Stimulated activated CD4-positive, alpha-beta T cell treated with anti-CD3 and anti-CD28 coated beads, Interleukin-4, amount 100 ng/mL, for 4 hours (primary cell): ENCODE measurements at regions not wholly inside any gene's neighbourhood (a gene's known extent, or its start where the extent isn't known, plus 50 kb on each side); places are given as distances from the start of the nearest gene placed in this dataset.
"Not testable (repeated sequence)": the region's sequence is repeated elsewhere in the genome, so short reads cannot be mapped to it uniquely, and the experiment has no call there.

ENCODE experiments used
- DNase-seq, 2 experiments: peaks; one replicate each; pipeline ENCODE4 v3.0.0-alpha.2; 2020

DNA sequence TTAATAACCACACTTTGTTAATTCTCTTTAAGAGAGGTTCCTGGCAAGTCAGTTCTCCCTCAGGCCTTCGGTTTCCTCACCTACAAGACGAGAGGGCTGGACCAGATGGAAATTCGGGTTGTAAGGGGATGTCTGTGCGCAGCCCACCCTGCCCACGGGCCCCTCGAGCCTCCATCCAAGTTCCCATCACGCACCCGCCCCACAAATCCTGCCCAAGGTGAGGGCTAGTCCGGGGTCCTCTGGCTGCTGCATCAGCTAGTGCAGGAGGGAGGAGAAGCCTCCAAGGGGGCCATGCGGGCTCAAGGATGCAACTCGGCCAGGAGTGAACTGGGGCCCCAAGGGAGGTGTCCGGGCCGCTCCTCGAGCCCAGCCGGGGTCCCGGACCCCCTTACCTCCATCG is 169.6 kb upstream of the TP53TG3 start:
- DNase-seq = not testable (repeated sequence)

DNA sequence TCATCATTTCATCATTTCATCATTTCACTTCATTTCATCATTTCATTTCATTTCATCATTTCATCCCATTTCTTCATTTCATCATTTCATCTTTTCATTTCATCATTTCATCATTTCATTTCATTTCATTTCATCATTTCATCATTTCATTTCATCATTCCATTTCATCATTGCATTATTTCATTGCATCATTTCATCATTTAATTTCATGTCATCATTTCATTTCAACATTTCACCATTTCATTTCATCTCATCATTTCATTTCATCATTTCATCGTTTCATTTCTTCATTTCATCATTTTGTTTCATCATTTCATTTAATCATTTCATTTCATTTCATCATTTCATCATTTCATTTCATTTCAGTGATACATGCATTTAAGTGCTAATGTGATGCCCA is 166.9 kb upstream of the TP53TG3 start:
- not testable (repeated sequence) for DNase-seq

DNA sequence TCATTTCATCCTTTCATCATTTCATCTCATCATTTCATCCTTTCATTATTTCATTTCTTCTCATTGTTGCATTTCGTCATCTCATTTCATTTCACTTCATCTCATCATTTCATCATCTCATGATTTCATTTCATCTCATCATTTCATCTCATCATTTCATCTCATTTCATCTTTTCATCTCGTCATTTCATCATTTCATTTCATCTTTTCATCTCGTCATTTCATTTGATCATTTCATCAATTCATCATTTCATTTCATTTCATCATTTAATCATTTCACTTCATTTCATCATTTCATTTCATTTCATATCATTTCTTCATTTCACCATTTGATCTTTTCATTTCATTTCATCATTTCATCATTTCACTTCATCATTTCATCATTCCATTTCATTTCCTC is 131.3 kb upstream of the TP53TG3 start:
- not testable (repeated sequence) for DNase-seq

DNA sequence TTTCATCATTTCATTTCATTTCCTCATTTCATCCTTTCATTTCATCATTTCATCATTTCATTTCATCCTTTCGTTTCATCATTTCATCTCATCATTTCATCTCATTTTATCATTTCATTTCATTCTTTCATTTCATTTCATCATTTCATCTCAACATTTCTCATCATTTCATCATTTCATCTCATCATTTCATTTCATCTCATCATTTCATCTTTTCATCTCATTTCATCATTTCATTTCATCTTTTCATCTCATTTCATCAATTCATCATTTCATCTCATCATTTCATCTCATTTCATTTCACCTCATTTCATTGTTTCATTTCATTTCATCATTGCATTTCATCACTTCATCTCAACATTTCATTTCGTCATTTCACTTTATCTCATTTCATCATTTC is 129.7 kb upstream of the TP53TG3 start:
- not testable (repeated sequence) for DNase-seq
